ENCODE measurements at regions not wholly inside any gene's neighbourhood (a gene's known extent, or its start where the extent isn't known, plus 50 kb on each side); places are given as distances from the start of the nearest gene placed in this dataset.
A peak's percentile ranks its signal among the peaks of the same experiment; 100 is the strongest.

GRCh38 chr20:22758815-22759214 lies 174.4 kb upstream of the FOXA2 start:
- ATAC-seq (no peak), DNase-seq (ENCODE audit: low read depth in 1 of 2, low spot score in 1 of 2) (no peak), FAIRE-seq (no peak)
- H3K27ac ChIP-seq: peak overlapping the region in 1 of 2 experiments; percentile 65; a peak in 3 of 6 replicates
- no peaks in the 10 kb centered on the region for H3K9me3 ChIP-seq
- no peak for TF ChIP-seq ZSCAN20 (CRISPR knock-in tag; IDR thresholded peaks at IDR 0.05)
- no peak for TF ChIP-seq RARB (CRISPR knock-in tag; IDR thresholded peaks at IDR 0.05)
- TF ChIP-seq USF2 (IDR thresholded peaks at IDR 0.05): no peak
- no peak for TF ChIP-seq EHF (CRISPR knock-in tag; IDR thresholded peaks at IDR 0.05)
- no peak for TF ChIP-seq HOXB13 (CRISPR knock-in tag; IDR thresholded peaks at IDR 0.05; ENCODE audit: low read depth)
- no peak for TF ChIP-seq KDM1A (IDR thresholded peaks at IDR 0.05; ENCODE audit: low read depth)
- no peak for TF ChIP-seq SREBF2 (IDR thresholded peaks at IDR 0.05)
- TF ChIP-seq HES2 (IDR thresholded peaks at IDR 0.05): no peak
- TF ChIP-seq CEBPB (IDR thresholded peaks at IDR 0.05): no peak
- TF ChIP-seq REST (IDR thresholded peaks at IDR 0.05): no peak
- no peak overlapping the region for H3K4me3 ChIP-seq
- no peak overlapping the region for H3K4me2 ChIP-seq
- ChIA-PET POLR2A (interaction anchor here (1.0 kb wide), 1 partner anchor 10 kb away, joined by 3 read pairs; no protein-coding TSS in a partner anchor), CTCF (interaction anchor here (1.1 to 3.9 kb wide), 5 partner anchors 9 to 582 kb away, joined by 3 to 16 read pairs (median 5); no protein-coding TSS in a partner anchor)
- H3K4me1 ChIP-seq: peaks cover 27% of the 10 kb centered on the region
- 90% methylated on average over 3 of the region's 3 CpGs for WGBS (ENCODE audit: missing lambda C conversion rate)

- peak in 1 of 2 experiments; percentile 36 for DNase-seq (ENCODE audit: low read depth in 1 of 2, low spot score in 1 of 2)
- ATAC-seq: peak; percentile 55 to 60; a peak in 5 of 6 replicates
- Histone ChIP-seq H3K4me1 (peaks cover 38% of the 10 kb centered on the region), H3K27ac (peak overlapping the region; percentile 92 to 98), H3K4me3 (peak overlapping the region; percentile 4; the same call in 1 of the 3 replicates), H3K4me2 (peak overlapping the region; percentile 55), H3K9me3 (no peaks in the 10 kb centered on the region)
- TF ChIP-seq MAX (IDR thresholded peaks at IDR 0.05) (peak; percentile 67), HOXB5 (CRISPR knock-in tag; IDR thresholded peaks at IDR 0.05) (0 out of 2 replicates have a peak, but pooled peaks have one; percentile 82), KDM5A (IDR thresholded peaks at IDR 0.05) (no peak), ZNF302 (CRISPR knock-in tag; IDR thresholded peaks at IDR 0.05) (no peak), HOXB13 (CRISPR knock-in tag; IDR thresholded peaks at IDR 0.05; ENCODE audit: low read depth) (no peak), SMC3 (IDR thresholded peaks at IDR 0.05) (no peak), TP53 (CRISPR knock-in tag; IDR thresholded peaks at IDR 0.05) (no peak), KDM1A (IDR thresholded peaks at IDR 0.05; ENCODE audit: low read depth) (no peak), EHF (CRISPR knock-in tag; IDR thresholded peaks at IDR 0.05) (0 out of 2 replicates have a peak, but pooled peaks have one; percentile 43), FOSB (CRISPR knock-in tag; IDR thresholded peaks at IDR 0.05) (no peak), FOSL2 (IDR thresholded peaks at IDR 0.05) (no peak), FOSL2 (CRISPR knock-in tag; IDR thresholded peaks at IDR 0.05) (no peak), JUNB (IDR thresholded peaks at IDR 0.05) (no peak), ELK1 (IDR thresholded peaks at IDR 0.05; ENCODE audit: low read depth, low read length) (no peak), RCOR1 (IDR thresholded peaks at IDR 0.05; ENCODE audit: low read depth, low read length) (no peak), NPAS2 (CRISPR knock-in tag; IDR thresholded peaks at IDR 0.05; ENCODE audit: borderline replicate concordance) (no peak), ATOH8 (CRISPR knock-in tag; IDR thresholded peaks at IDR 0.05; ENCODE audit: low read depth) (no peak), HEYL (CRISPR knock-in tag; IDR thresholded peaks at IDR 0.05) (no peak), E2F6 (IDR thresholded peaks at IDR 0.05; ENCODE audit: borderline replicate concordance, low read depth) (0 out of 2 replicates have a peak, but pooled peaks have one; percentile 34), SREBF2 (IDR thresholded peaks at IDR 0.05) (no peak)
- POLR2A ChIA-PET: interaction anchor here (1.1 to 3.1 kb wide), 6 partner anchors 13 to 283 kb away, joined by 3 to 20 read pairs (median 6); no protein-coding TSS in a partner anchor
- no peak for FAIRE-seq
- 35% methylated on average over 6 of the region's 6 CpGs for WGBS (ENCODE audit: missing lambda C conversion rate)
- CTCF ChIA-PET: interaction anchor here (7.9 kb wide), 1 partner anchor 71 kb away, joined by 51 read pairs; no protein-coding TSS in a partner anchor
These were observed 178.3 kb upstream of the FOXA2 start for GRCh38 chr20:22762576-22763256.
